Putamen (tissue), 1 donor: ENCODE measurements at regions not wholly inside any gene's neighbourhood (a gene's known extent, or its start where the extent isn't known, plus 50 kb on each side); places are given as distances from the start of the nearest gene placed in this dataset.
"Not testable (repeated sequence)": the region's sequence is repeated elsewhere in the genome, so short reads cannot be mapped to it uniquely, and the experiment has no call there.

ENCODE experiments used
- DNase-seq: peaks from one replicate; pipeline ENCODE4 v3.0.0-alpha.2; 2016; ENCODE audit warnings: low spot score

GRCh38 chr1:58062635-58063034 is 483.9 kb downstream of the OMA1 start:
- DNase-seq = no peak

GRCh38 chr1:58060559-58061170 is 485.9 kb downstream of the OMA1 start:
- DNase-seq = no peak

GRCh38 chr1:58059789-58060188 is 486.7 kb downstream of the OMA1 start:
- DNase-seq = no peak

DNA sequence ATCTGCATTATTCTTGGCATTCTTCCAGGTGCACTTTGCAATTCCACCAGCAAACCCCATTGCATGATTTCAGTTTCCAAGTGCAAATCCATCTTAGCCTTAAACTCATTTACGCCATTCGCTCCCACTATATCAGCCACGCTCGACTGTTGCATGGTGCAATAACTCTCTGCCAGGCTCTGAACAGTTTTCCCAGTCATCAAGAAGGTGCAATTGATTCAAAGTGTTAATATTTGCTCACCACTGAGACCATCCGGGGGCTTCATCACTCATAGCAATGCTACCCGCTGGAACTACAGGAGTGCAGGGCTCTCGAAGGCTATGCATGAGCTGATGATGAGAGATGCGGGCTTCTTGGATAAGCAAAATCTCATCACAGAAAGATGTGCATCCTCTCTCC is 488.2 kb downstream of the OMA1 start:
- DNase-seq = no peak

DNA sequence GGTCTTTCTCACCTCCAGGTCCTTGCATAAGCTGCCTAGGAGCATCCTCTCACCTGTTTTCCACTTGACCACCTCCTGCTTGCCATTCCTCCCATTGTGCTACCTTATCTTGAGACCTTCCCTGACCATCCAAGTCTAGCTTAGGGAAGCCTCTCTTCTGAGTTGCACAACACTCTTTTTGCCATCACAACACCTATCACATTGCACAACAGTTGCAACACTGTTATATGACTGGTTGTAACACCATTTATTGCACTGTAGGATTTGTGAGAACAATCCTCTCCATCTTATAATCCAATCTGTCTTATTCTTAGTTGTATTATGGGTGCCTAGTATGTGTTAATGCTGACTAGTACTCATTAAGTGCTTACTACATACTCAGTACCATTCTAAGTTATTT is 488.7 kb downstream of the OMA1 start:
- no peak for DNase-seq

DNA sequence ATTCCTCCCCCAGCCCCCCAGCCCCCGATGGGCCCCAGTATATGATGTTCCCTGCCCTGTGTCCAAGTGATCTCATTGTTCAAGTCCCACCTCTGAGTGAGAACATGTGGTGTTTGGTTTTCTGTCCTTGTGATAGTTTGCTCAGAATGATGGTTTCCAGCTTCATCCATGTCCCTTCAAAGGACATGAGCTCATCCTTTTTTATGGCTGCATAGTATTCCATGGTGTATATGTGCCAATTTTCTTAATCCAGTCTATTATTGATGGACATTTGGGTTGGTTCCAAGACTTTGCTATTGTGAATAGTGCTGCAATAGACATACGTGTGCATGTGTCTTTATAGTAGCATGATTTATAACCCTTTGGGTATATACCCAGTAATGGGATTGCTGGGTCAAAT is 495.3 kb downstream of the OMA1 start:
- not testable (repeated sequence) for DNase-seq

DNA sequence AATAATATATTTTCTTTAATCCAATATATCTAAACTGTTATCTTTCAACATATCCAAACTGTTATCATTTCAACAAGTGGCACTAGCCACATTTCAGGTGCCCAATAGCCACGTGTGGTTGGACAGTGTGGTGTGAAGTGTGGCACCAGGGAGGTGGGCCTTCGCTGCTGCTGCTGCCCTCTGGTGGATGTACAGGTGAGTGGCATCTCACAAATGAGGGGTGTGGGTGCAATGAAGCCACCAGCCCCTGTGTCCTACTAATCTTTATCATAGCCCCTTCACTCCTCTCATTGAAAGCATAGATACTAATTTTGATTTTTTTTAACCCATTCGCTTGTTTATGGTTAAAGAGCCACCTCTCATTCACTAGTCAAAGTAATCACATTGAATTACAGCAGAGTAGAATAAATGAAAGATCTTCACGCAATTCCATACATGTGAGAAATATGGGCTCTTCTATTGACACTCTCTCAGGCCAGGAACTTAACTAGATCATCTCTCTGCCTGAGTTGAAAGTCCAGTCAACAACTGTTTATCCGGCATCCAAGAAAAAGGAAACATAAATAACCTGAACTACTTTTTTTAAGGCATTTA is 499.2 kb downstream of the OMA1 start:
- no peak for DNase-seq

GRCh38 chr1:58045094-58045705 is 501.3 kb downstream of the OMA1 start:
- DNase-seq = no peak

- DNase-seq = no peak
These were observed 504.9 kb downstream of the OMA1 start for GRCh38 chr1:58041621-58042020.

DNA sequence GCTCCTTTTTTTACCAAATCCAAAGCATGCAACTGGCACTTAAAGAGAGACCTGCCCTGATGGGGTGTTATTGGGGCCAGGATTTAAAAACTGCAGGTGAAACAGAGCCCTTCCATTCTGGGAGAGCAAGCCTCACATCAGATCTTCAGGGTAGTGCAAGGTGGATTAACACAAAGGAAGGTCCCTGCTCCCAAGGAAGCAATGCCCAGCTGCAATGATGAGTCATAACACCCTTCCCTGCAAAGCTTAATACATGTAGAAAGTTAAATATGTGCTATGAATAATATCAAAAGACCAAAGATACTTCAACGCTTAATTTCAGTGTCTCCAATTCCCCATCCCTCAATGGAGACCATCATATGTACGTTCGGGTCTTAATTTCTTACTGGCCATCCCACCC is 508.0 kb downstream of the OMA1 start:
- DNase-seq = no peak

GRCh38 chr1:58035523-58035922 is 511.0 kb downstream of the OMA1 start:
- no peak for DNase-seq

DNA sequence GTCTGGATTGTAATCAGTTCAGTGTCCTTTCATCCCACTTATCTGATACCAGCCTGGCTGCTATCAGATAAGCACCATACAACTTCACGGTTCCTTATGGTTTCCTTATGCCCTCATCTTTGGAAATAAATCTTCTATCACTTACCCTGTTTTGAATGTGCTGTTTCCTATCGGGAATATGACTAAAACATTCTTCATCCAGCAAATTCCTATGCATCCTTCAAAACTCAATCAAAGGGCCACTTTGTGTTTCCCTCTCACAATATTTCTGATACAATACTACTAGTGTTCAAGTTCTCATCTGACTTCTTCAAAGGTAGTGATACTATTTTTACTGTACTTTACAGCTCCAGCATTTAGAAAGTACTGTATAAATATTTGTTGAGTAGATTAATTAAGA is 513.2 kb downstream of the OMA1 start:
- no peak for DNase-seq

DNA sequence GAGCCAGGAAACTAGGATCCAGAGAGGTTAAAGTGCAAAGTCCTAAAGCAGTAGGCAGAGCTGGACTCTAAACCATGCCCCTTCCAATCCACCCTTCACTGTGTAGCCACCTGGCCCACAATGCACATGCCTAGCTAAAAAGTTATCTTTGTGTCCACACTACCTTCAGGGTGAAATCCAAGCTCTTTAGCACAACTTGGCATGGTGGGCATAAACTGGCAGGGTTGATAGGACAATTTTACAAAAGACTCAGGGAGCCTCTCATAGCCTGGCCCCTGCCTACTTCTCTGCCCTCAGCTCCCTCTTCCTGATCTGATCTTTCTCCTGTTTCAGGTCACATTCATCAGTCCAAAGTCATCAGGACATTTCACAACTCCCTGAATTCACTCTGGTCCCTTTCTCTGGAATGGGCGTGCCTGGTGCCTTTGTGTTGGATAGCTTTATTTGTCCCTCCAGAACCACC is 513.9 kb downstream of the OMA1 start:
- no peak for DNase-seq

- DNase-seq = no peak
These were observed 515.1 kb downstream of the OMA1 start for GRCh38 chr1:58031416-58031815.

DNA sequence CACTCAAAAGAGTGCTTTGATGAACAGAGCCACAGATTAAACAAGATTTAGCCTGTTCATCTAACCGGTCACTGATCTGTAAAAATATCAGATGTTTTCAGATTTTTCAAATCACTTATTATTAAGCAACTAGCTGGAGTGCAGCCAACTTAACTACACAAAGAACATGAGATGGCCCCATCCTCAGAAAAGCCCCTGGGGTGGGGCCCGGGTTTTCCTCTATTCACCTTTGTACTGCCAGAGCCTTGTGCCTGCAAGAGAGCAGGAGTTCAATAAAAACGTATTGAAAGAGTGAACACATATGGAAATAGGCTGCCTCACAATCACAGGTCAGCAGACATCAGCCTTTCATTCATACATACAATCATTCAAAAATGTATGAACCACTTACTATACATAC is 516.1 kb downstream of the OMA1 start:
- no peak for DNase-seq

- no peak for DNase-seq
These were observed 528.9 kb downstream of the OMA1 start for GRCh38 chr1:58017641-58018040.

DNA sequence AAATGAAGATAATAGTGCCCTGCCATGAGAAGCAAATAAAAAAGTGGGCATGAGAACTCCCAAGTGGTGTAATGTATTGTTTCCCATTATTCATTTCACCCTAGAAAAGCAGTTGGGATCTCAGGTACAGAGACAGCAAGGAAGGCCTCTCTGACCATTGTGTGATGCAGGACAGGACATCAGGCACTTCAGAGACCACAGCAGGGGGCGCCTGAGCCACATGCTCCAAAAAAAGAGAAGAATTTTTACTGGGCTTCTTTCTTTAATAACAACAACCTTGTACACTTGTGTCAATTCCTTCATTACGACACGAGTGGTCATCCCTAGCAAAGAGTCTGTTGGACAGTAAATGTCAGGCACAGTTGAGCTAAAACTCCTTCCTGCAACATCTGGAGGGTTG is 533.3 kb downstream of the OMA1 start:
- no peak for DNase-seq

- DNase-seq = no peak
These were observed 534.5 kb downstream of the OMA1 start for GRCh38 chr1:58011978-58012377.

GRCh38 chr1:58006421-58007046 is 540.0 kb downstream of the OMA1 start:
- DNase-seq = no peak

DNA sequence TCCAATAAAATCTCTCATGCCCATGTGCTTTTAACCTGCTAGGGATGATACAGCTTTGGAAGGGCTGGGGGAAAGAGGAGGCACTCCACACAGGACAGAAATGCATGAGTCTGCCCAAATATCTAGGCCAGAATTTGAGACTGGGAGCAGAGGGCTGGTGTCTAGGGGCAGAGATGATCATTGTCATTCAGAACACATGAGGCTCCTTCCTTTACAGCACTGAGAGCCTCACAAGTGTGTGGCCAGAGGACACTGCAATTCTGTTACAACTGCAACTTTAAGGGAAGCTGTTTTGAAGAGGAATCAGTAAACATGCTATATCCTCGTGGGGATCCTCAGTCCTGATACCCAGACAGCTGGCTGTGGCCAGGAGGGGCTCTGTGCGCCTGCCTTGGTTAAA is 541.3 kb downstream of the OMA1 start:
- DNase-seq = no peak

GRCh38 chr1:58003988-58004387 is 542.5 kb downstream of the OMA1 start:
- no peak for DNase-seq

DNA sequence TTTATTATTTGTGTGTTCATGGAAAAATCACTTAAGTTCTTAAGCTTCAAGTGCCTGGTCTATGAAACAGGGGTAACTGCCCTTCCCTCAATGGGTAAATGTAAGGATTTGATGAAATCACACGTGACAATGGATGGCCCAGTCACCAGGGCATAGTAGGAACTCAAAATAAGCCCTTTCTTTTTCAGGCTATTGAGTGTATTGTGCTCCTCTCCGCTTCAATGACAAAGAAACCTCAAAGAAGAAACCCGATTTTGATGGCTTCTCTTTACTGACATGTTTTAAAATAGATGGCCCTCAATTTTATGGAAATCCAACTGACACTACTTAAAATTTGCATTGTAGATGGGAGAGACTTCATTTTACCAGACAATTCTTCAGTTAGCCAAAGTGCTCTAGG is 543.5 kb downstream of the OMA1 start:
- no peak for DNase-seq

- DNase-seq = no peak
These were observed 545.7 kb downstream of the OMA1 start for GRCh38 chr1:58000821-58001220.
